ENCODE measurements at regions not wholly inside any gene's neighbourhood (a gene's known extent, or its start where the extent isn't known, plus 50 kb on each side); places are given as distances from the start of the nearest gene placed in this dataset.

GRCh38 chr2:238589591-238590460 is 163.1 kb downstream of the ASB1 start:
- Histone ChIP-seq H3K27me3 (no peaks in the 10 kb centered on the region), H3K36me3 (no peaks in the 10 kb centered on the region), H3K27ac (no peak overlapping the region), H3K9me3 (no peaks in the 10 kb centered on the region), H3K4me3 (no peak overlapping the region), H3K4me1 (no peaks in the 10 kb centered on the region)
- ATAC-seq, result peak in 1 of 4 donors; percentile 14
- no peak for DNase-seq
- no peak for TF ChIP-seq CTCF (IDR thresholded peaks at IDR 0.05)
- TF ChIP-seq POLR2A (IDR thresholded peaks at IDR 0.05), result no peak
- intact Hi-C loops (cut with DNase I), result no loop called here
- 84% methylated on average over 7 of the region's 16 CpGs for WGBS (ENCODE audit: insufficient coverage, low coverage, low lambda C conversion rate, missing lambda C conversion rate)

GRCh38 chr2:238591732-238592131 is 165.0 kb downstream of the ASB1 start:
- no peak for DNase-seq
- TF ChIP-seq CTCF (IDR thresholded peaks at IDR 0.05) (no peak), POLR2A (IDR thresholded peaks at IDR 0.05) (no peak)
- 0% methylated on average over 1 of the region's 2 CpGs for WGBS (ENCODE audit: insufficient coverage, low coverage, low lambda C conversion rate, missing lambda C conversion rate)
- H3K36me3 ChIP-seq, result no peaks in the 10 kb centered on the region
- H3K9me3 ChIP-seq, result no peaks in the 10 kb centered on the region
- no peak overlapping the region for H3K4me3 ChIP-seq
- no peak overlapping the region for H3K27ac ChIP-seq
- no peaks in the 10 kb centered on the region for H3K4me1 ChIP-seq
- ATAC-seq, result no peak
- no peaks in the 10 kb centered on the region for H3K27me3 ChIP-seq
- intact Hi-C loops (cut with DNase I), result no loop called here

GRCh38 chr2:238593236-238593635 is 166.5 kb downstream of the ASB1 start:
- DNase-seq (no peak), ATAC-seq (no peak)

GRCh38 chr2:238593678-238594077 is 167.0 kb downstream of the ASB1 start:
- no peaks in the 10 kb centered on the region for H3K4me1 ChIP-seq
- WGBS (ENCODE audit: insufficient coverage, low coverage, low lambda C conversion rate, missing lambda C conversion rate), result 77% methylated on average over 8 of the region's 9 CpGs
- DNase-seq (no peak), ATAC-seq (no peak)
- H3K4me3 ChIP-seq, result no peak overlapping the region
- intact Hi-C loops (cut with DNase I), result no loop called here
- no peaks in the 10 kb centered on the region for H3K36me3 ChIP-seq
- no peak for TF ChIP-seq CTCF (IDR thresholded peaks at IDR 0.05)
- no peak for TF ChIP-seq POLR2A (IDR thresholded peaks at IDR 0.05)
- H3K27ac ChIP-seq, result no peak overlapping the region
- no peaks in the 10 kb centered on the region for H3K9me3 ChIP-seq
- no peaks in the 10 kb centered on the region for H3K27me3 ChIP-seq

More at GRCh38 chr2:238593236-238593635, 166.5 kb downstream of the ASB1 start:
- no peaks in the 10 kb centered on the region for H3K27me3 ChIP-seq
- no peaks in the 10 kb centered on the region for H3K4me1 ChIP-seq
- no peak for TF ChIP-seq CTCF (IDR thresholded peaks at IDR 0.05)
- no peak for TF ChIP-seq POLR2A (IDR thresholded peaks at IDR 0.05)
- no peak overlapping the region for H3K4me3 ChIP-seq
- 62% methylated on average over 6 of the region's 12 CpGs for WGBS (ENCODE audit: insufficient coverage, low coverage, low lambda C conversion rate, missing lambda C conversion rate)
- no peak overlapping the region for H3K27ac ChIP-seq
- intact Hi-C loops (cut with DNase I), result no loop called here
- H3K36me3 ChIP-seq, result no peaks in the 10 kb centered on the region
- H3K9me3 ChIP-seq, result no peaks in the 10 kb centered on the region
